ENCODE measurements at regions not wholly inside any gene's neighbourhood (a gene's known extent, or its start where the extent isn't known, plus 50 kb on each side); places are given as distances from the start of the nearest gene placed in this dataset.
"Not testable (repeated sequence)": the region's sequence is repeated elsewhere in the genome, so short reads cannot be mapped to it uniquely, and the experiment has no call there.

- no peaks in the 10 kb centered on the region for H3K9me3 ChIP-seq
- WGBS, 2 donors (ENCODE audit: low coverage in 1 of 2) = 79 to 100% methylated on average over 5 of the region's 5 CpGs
- ATAC-seq = no peak
- no peaks in the 10 kb centered on the region for H3K4me1 ChIP-seq
- no peak for TF ChIP-seq POLR2AphosphoS5 (IDR thresholded peaks at IDR 0.05)
- TF ChIP-seq, protein P1, sequence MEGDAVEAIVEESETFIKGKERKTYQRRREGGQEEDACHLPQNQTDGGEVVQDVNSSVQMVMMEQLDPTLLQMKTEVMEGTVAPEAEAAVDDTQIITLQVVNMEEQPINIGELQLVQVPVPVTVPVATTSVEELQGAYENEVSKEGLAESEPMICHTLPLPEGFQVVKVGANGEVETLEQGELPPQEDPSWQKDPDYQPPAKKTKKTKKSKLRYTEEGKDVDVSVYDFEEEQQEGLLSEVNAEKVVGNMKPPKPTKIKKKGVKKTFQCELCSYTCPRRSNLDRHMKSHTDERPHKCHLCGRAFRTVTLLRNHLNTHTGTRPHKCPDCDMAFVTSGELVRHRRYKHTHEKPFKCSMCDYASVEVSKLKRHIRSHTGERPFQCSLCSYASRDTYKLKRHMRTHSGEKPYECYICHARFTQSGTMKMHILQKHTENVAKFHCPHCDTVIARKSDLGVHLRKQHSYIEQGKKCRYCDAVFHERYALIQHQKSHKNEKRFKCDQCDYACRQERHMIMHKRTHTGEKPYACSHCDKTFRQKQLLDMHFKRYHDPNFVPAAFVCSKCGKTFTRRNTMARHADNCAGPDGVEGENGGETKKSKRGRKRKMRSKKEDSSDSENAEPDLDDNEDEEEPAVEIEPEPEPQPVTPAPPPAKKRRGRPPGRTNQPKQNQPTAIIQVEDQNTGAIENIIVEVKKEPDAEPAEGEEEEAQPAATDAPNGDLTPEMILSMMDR (IDR thresholded peaks at IDR 0.05) = no peak
- no peak for TF ChIP-seq POLR2A (IDR thresholded peaks at IDR 0.05)
- no peak for TF ChIP-seq EP300 (IDR thresholded peaks at IDR 0.05)
- no peaks in the 10 kb centered on the region for H3K27me3 ChIP-seq
- no peaks in the 10 kb centered on the region for H3K36me3 ChIP-seq
- H3K27ac ChIP-seq = no peak overlapping the region
- no peak overlapping the region for H3K4me3 ChIP-seq
These were observed 92.0 kb upstream of the CCN2 start for GRCh38 chr6:132043148-132043547.

DNA sequence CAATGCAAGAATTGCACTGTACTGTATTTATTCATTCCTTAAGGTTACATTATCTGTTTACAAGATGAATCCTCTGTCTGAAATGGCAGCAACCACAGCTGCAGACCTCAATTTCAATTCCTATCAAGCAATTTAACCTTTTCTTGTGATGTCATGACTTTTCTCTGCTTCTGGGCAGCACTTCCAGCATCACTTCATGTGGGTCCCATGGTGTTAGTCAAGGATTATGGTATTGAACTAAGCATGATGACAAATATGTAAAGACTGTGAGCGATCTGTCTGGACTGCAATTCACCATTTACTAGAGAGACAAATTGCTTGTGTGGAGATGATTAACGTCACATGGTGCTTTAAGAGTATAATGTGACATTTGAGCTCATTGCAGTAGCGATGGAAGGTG, 90.5 kb upstream of the CCN2 start:
- Histone ChIP-seq H3K9me3 (no peaks in the 10 kb centered on the region), H3K4me1 (no peaks in the 10 kb centered on the region), H3K36me3 (no peaks in the 10 kb centered on the region), H3K27ac (no peak overlapping the region), H3K27me3 (no peaks in the 10 kb centered on the region), H3K4me3 (no peak overlapping the region)
- WGBS, 2 donors (ENCODE audit: low coverage in 1 of 2) = 93 to 100% methylated on average over 3 of the region's 3 CpGs
- ATAC-seq = no peak
- no peak for TF ChIP-seq POLR2AphosphoS5 (IDR thresholded peaks at IDR 0.05)

- Histone ChIP-seq H3K36me3 (no peaks in the 10 kb centered on the region), H3K27ac (no peak overlapping the region), H3K27me3 (no peaks in the 10 kb centered on the region), H3K9me3 (no peaks in the 10 kb centered on the region), H3K4me1 (peaks cover 0 to 4% (median 0%) of the 10 kb centered on the region in 3 donors), H3K4me3 (no peak overlapping the region)
- TF ChIP-seq, protein P1 (IDR thresholded peaks at IDR 0.05) = no peak
- no peak for TF ChIP-seq EP300 (IDR thresholded peaks at IDR 0.05)
- TF ChIP-seq POLR2A (IDR thresholded peaks at IDR 0.05) = no peak
- no peak for TF ChIP-seq POLR2AphosphoS5 (IDR thresholded peaks at IDR 0.05)
- ATAC-seq = no peak
- WGBS, 2 donors (ENCODE audit: low coverage in 1 of 2) = 75 to 100% methylated on average over 1 of the region's 1 CpG
These were observed 76.9 kb upstream of the CCN2 start for GRCh38 chr6:132028029-132028428.

DNA sequence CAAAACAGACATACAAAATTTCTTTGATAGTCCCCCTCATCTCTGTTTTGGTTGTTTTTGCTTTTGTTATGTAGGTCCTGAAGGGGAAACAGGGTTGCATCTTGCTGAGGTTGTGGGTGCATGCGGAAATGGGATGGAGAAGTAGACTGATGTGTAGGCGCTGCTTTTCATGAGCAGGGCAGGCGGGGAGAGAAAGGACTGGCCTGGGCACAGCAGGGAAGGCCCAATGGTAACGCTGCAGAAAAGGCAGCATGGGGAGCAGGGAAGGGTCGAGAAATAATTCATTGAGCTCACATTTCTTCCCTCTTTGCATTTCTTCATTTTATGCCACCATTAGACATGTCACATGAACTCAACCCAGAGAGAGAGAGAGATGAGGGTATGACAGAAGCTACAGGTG, 74.3 kb upstream of the CCN2 start:
- no peaks in the 10 kb centered on the region for H3K27me3 ChIP-seq
- no peak overlapping the region for H3K27ac ChIP-seq
- no peak for TF ChIP-seq EP300 (IDR thresholded peaks at IDR 0.05)
- no peak for TF ChIP-seq POLR2A (IDR thresholded peaks at IDR 0.05)
- TF ChIP-seq POLR2AphosphoS5 (IDR thresholded peaks at IDR 0.05) = no peak
- TF ChIP-seq, protein P1 (IDR thresholded peaks at IDR 0.05) = no peak
- H3K36me3 ChIP-seq = no peaks in the 10 kb centered on the region
- H3K4me3 ChIP-seq = no peak overlapping the region
- 74 to 90% methylated on average over 4 to 5 of the region's 5 CpGs for WGBS, 2 donors (ENCODE audit: low coverage in 1 of 2)
- peaks cover 0 to 21% (median 9%) of the 10 kb centered on the region in 3 donors for H3K4me1 ChIP-seq
- no peak for ATAC-seq
- H3K9me3 ChIP-seq = no peaks in the 10 kb centered on the region

DNA sequence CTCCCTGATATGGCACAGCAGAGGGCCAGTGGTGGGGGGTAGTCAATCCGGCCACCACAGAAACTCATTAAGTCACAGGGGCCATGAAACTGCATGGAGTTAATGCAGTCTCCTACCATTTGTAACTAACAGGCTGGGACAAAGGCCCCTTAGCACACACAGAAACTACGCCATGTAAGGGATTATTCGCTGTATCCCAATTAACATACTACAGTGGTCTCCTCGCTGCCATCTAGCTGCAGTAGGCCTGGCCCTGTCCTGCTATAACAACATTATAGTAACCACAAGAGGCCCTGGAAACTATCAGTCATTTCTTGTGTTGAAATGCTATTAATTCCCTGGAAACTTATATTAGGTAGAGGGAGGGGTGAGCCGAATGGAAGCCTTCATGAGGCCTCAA, 72.3 kb upstream of the CCN2 start:
- H3K9me3 ChIP-seq = no peaks in the 10 kb centered on the region
- no peaks in the 10 kb centered on the region for H3K36me3 ChIP-seq
- H3K4me1 ChIP-seq = peaks cover 6 to 37% (median 14%) of the 10 kb centered on the region in 3 donors
- no peak for ATAC-seq
- no peak for TF ChIP-seq POLR2AphosphoS5 (IDR thresholded peaks at IDR 0.05)
- no peak overlapping the region for H3K27ac ChIP-seq
- WGBS, 2 donors (ENCODE audit: low coverage in 1 of 2) = 100% methylated on average over 1 to 2 of the region's 5 CpGs
- H3K4me3 ChIP-seq = no peak overlapping the region
- no peaks in the 10 kb centered on the region for H3K27me3 ChIP-seq

DNA sequence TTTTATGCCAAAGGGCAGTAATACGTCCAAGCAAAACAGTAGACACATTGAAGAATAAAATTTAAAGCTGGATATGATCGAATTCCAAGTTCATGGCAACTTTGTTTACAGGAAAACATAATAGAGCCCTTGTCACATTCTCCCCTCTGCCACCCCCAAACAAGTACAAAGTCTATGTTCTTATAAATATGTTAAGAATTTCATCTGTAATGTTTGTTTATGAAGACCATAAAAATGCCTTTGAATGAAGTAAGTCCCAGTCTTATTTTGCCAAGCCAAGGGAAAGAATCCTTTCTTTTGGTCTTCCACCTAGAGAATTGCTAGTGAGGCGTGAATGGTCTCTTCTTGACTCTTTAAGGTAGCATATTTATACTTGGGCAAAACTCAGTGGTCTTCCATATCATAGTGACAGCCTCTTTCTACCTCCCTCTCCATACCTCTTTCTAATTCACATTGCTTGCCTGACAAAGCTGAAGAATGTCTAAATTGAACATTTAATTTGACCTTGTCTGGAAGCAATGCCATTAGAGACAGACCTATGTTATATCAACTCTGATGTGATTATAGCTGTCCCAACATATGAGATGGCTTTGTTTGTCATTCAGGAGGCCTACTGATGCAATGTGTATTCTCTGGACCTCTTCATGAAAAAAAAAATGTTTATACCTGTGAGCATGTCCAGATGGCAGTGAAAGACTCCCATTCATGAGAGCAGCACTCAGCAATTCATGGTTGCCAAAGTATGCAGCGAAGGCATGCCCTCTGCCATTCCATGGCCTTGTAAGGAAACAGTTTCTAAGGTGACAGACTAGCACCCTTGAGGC, 70.6 kb upstream of the CCN2 start:
- H3K27me3 ChIP-seq = no peaks in the 10 kb centered on the region
- peak overlapping the region in 2 of 4 donors; percentile 9 to 87 for H3K27ac ChIP-seq
- H3K9me3 ChIP-seq = no peaks in the 10 kb centered on the region
- 86 to 96% methylated on average over 3 of the region's 4 CpGs for WGBS, 2 donors (ENCODE audit: low coverage in 1 of 2)
- H3K36me3 ChIP-seq = no peaks in the 10 kb centered on the region
- H3K4me3 ChIP-seq = no peak overlapping the region
- TF ChIP-seq POLR2AphosphoS5 (IDR thresholded peaks at IDR 0.05) = no peak
- no peak for ATAC-seq
- H3K4me1 ChIP-seq = peaks cover 6 to 37% (median 14%) of the 10 kb centered on the region in 3 donors

DNA sequence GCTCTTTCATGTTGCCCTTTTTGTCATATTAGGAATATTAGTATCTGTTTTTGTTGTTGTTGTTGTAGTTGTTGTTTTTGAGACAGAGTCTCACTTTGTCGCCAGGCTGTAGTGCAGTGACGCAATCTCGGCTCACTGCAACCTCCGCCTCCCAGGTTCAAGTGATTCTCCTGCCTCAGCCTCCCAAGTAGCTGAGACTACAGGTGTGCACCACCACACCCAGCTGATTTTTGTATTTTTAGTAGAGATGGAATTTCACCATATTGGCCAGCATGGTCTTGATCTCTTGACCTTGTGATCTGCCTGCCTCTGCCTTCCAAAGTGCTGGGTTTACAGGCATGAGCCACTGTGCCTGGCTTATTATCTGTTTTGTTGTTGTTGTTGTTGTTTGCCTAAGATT, 69.7 kb upstream of the CCN2 start:
- H3K9me3 ChIP-seq, ATAC-seq, H3K36me3 ChIP-seq, H3K27me3 ChIP-seq, H3K4me3 ChIP-seq: not testable (repeated sequence)
- Histone ChIP-seq H3K27ac (peak overlapping the region; percentile 83 to 97 (median 86)), H3K4me1 (peaks cover 6 to 37% (median 14%) of the 10 kb centered on the region in 3 donors)
- 100% methylated on average over 2 of the region's 4 CpGs for WGBS, 2 donors (ENCODE audit: low coverage in 1 of 2)

All from gastroesophageal sphincter (tissue), 4 donors.